Transverse colon (tissue), 4 donors: ENCODE measurements at regions not wholly inside any gene's neighbourhood (a gene's known extent, or its start where the extent isn't known, plus 50 kb on each side); places are given as distances from the start of the nearest gene placed in this dataset.

Source experiments
- DNase-seq: peaks from one replicate; pipeline ENCODE4 v3.0.0-alpha.2; 2019
- H3K27ac ChIP-seq, 4 donors: fragments of 200-600 bp; sonication (generic); 2 replicates each; pipeline ENCODE4 v1.5.1; 2016 to 2018; ENCODE audit warnings: inconsistent platforms in 4 of 4
- H3K27me3 ChIP-seq: fragments of 200-600 bp; sonication (generic); 2 replicates; pipeline ENCODE4 v1.5.1; 2017; ENCODE audit warnings: inconsistent platforms
- H3K36me3 ChIP-seq, 4 donors: fragments of 200-600 bp; sonication (generic); 2 replicates each; pipeline ENCODE4 v1.5.1; 2017 to 2019; ENCODE audit warnings: inconsistent platforms in 4 of 4
- H3K4me1 ChIP-seq, 4 donors: fragments of 200-600 bp; sonication (generic); 2 replicates each; pipeline ENCODE4 v1.5.1; 2017 to 2020; ENCODE audit warnings: inconsistent platforms in 4 of 4
- H3K4me3 ChIP-seq, 4 donors: fragments of 200-600 bp; sonication (generic); 1 replicate in 1 of 4; 2 replicates in 3 of 4; pipeline versions ENCODE4 v1.5.1 to v1.6.1; 2017 to 2019; ENCODE audit warnings: inconsistent platforms in 4 of 4
- H3K9me3 ChIP-seq, 2 donors: fragments of 200-600 bp; sonication (generic); 2 replicates each; pipeline ENCODE4 v1.5.1; 2017 to 2019; ENCODE audit warnings: inconsistent platforms in 2 of 2
- CTCF ChIP-seq, 5 experiments: fragments of 200-600 bp in 3 of 5; fragments of 450-650 bp in 2 of 5; sonication (generic) in 3 of 5; IDR thresholded peaks; 1 replicate in 2 of 5; 2 replicates in 3 of 5; pipeline ENCODE4 v1.5.1; 2016 to 2017; ENCODE audit warnings: antibody characterized with exemption in 5 of 5, inconsistent platforms in 3 of 5, mild to moderate bottlenecking in 2 of 5, moderate library complexity in 1 of 5
- EP300 ChIP-seq: sonication (generic); formaldehyde crosslinking; IDR thresholded peaks from one replicate; pipeline ENCODE4 v1.6.1; 2017; ENCODE audit warnings: antibody characterized with exemption, low read depth
- POLR2A ChIP-seq: fragments of 450-650 bp; IDR thresholded peaks from one replicate; pipeline ENCODE4 v1.6.1; 2016; ENCODE audit warnings: antibody characterized with exemption, mild to moderate bottlenecking, moderate library complexity
- POLR2AphosphoS5 ChIP-seq, 3 donors: sonication (generic); formaldehyde crosslinking; IDR thresholded peaks; one replicate each; pipeline ENCODE4 v1.6.1; 2016; ENCODE audit warnings: antibody characterized with exemption in 3 of 3
- WGBS, 2 donors: methylation state at CpG; one replicate each; pipeline ENCODE4 v1.1.5; 2018; ENCODE audit warnings: low coverage in 1 of 2; 5-methylcytosine and 5-hydroxymethylcytosine counted together
- in situ Hi-C, 4 donors: fragments of 200-750 bp; cut with MboI; loops; one replicate each; pipeline versions ENCODE4 v1.15.0 to v1.15.1; 2017; ENCODE audit warnings: low sequenced_read_pairs in 3 of 4, low pct_ligation_motif_present in 1 of 4, low pct_unique_long_range_greater_than_20kb in 1 of 4
- intact Hi-C: fragments of 100-400 bp; cut with DNase I; formaldehyde crosslinking; loops from one replicate; pipeline ENCODE4 v1.15.1; 2023; ENCODE audit warnings: low total_unique reads

- Histone ChIP-seq H3K4me3 (no peak overlapping the region), H3K36me3 (no peaks in the 10 kb centered on the region), H3K4me1 (no peaks in the 10 kb centered on the region), H3K9me3 (no peaks in the 10 kb centered on the region), H3K27me3 (no peaks in the 10 kb centered on the region), H3K27ac (no peak overlapping the region)
- TF ChIP-seq EP300: no peak
- no peak for TF ChIP-seq CTCF (IDR thresholded peaks at IDR 0.05)
- TF ChIP-seq POLR2A: no peak
- no peak for TF ChIP-seq POLR2AphosphoS5 (IDR thresholded peaks at IDR 0.05)
- DNase-seq: no peak
- in situ Hi-C loops: no loop called here
- intact Hi-C loops: no loop called here
These were observed 531.1 kb downstream of the ANXA1 start for GRCh38 chr9:73682789-73683188.

GRCh38 chr9:73683862-73684591, 532.4 kb downstream of the ANXA1 start:
- Histone ChIP-seq H3K36me3 (no peaks in the 10 kb centered on the region), H3K27me3 (no peaks in the 10 kb centered on the region), H3K4me1 (no peaks in the 10 kb centered on the region), H3K9me3 (no peaks in the 10 kb centered on the region), H3K27ac (no peak overlapping the region), H3K4me3 (no peak overlapping the region)
- intact Hi-C loops: no loop called here
- TF ChIP-seq CTCF (IDR thresholded peaks at IDR 0.05) (peak in 1 of 5 experiments; percentile 14), POLR2A (no peak)
- in situ Hi-C loops: no loop called here
- no peak for DNase-seq

- in situ Hi-C loops (no loop called here), intact Hi-C loops (no loop called here)
- DNase-seq: no peak
- Histone ChIP-seq H3K4me3 (no peak overlapping the region), H3K36me3 (no peaks in the 10 kb centered on the region), H3K27me3 (no peaks in the 10 kb centered on the region), H3K27ac (no peak overlapping the region), H3K4me1 (no peaks in the 10 kb centered on the region), H3K9me3 (no peaks in the 10 kb centered on the region)
- 78 to 100% methylated on average over 1 to 3 of the region's 3 CpGs for WGBS, 2 donors
- TF ChIP-seq POLR2AphosphoS5 (IDR thresholded peaks at IDR 0.05): no peak
- TF ChIP-seq CTCF (IDR thresholded peaks at IDR 0.05): no peak
- no peak for TF ChIP-seq POLR2A
- TF ChIP-seq EP300: no peak
These were observed 532.9 kb downstream of the ANXA1 start for GRCh38 chr9:73684601-73685000.

GRCh38 chr9:73685786-73686185, 534.1 kb downstream of the ANXA1 start:
- Histone ChIP-seq H3K27me3 (no peaks in the 10 kb centered on the region), H3K36me3 (no peaks in the 10 kb centered on the region), H3K27ac (no peak overlapping the region), H3K9me3 (no peaks in the 10 kb centered on the region), H3K4me1 (no peaks in the 10 kb centered on the region), H3K4me3 (no peak overlapping the region)
- in situ Hi-C loops (no loop called here), intact Hi-C loops (no loop called here)
- TF ChIP-seq EP300 (no peak), CTCF (IDR thresholded peaks at IDR 0.05) (no peak), POLR2AphosphoS5 (IDR thresholded peaks at IDR 0.05) (no peak), POLR2A (no peak)
- DNase-seq: no peak
- WGBS, 2 donors: 76 to 100% methylated on average over 1 to 3 of the region's 3 CpGs
